H1 (cell line): ENCODE measurements at regions not wholly inside any gene's neighbourhood (a gene's known extent, or its start where the extent isn't known, plus 50 kb on each side); places are given as distances from the start of the nearest gene placed in this dataset.

ENCODE experiments used
- CHD2 ChIP-seq: IDR thresholded peaks from 2 replicates; pipeline ENCODE4 v1.6.1; 2012; ENCODE audit warnings: low read length, improper control_type of control experiment
- MAFK ChIP-seq: IDR thresholded peaks from 2 replicates; pipeline ENCODE4 v1.6.1; 2012; ENCODE audit warnings: low read depth, mild to moderate bottlenecking, improper control_type of control experiment, low read length
- SIRT6 ChIP-seq: IDR thresholded peaks from one replicate; pipeline ENCODE4 v1.7.1; 2012; ENCODE audit warnings: low read length, inconsistent platforms
- SP2 ChIP-seq: IDR thresholded peaks from 2 replicates; pipeline ENCODE4 v1.6.1; 2012; ENCODE audit warnings: mild to moderate bottlenecking, low read length, inconsistent platforms
- TAF7 ChIP-seq: optimal IDR thresholded peaks from 2 replicates; pipeline ENCODE3; 2011; ENCODE audit warnings: low read depth, mild to moderate bottlenecking, inconsistent platforms, low read length, moderate library complexity, borderline replicate concordance
- TF ChIP-seq, protein P1 (sequence below): fragments of 300-600 bp; sonication (generic); IDR thresholded peaks from 2 replicates; pipeline ENCODE4 v1.7.1; 2012; ENCODE audit warnings: low read length, moderate library complexity, mild to moderate bottlenecking, inconsistent platforms; ENCODE audit not compliant: insufficient replicate concordance
- TF ChIP-seq, protein P2 (sequence below): IDR thresholded peaks from 2 replicates; pipeline ENCODE4 v1.6.1; 2011; ENCODE audit warnings: low read length, improper control_type of control experiment

DNA sequence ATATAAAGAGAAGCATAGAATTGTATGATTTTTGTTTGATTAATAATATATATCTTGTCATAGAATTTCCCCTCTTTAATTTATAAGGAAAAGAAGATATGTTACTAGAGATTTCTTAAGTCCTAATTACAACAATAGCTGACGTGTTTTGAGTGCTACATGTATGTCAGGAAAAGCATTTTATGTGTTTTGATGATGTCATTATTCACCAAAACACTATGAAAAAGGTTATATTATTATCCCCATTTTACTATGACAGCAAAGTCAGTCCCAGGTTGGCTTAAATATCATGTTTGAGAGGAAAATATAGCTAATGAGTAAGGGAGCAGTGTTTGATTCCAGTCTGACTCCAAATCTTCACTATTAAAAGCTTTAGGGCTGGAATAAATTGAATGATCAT, 428.4 kb upstream of the GOLIM4 start (continued):
- TF ChIP-seq, protein P1, sequence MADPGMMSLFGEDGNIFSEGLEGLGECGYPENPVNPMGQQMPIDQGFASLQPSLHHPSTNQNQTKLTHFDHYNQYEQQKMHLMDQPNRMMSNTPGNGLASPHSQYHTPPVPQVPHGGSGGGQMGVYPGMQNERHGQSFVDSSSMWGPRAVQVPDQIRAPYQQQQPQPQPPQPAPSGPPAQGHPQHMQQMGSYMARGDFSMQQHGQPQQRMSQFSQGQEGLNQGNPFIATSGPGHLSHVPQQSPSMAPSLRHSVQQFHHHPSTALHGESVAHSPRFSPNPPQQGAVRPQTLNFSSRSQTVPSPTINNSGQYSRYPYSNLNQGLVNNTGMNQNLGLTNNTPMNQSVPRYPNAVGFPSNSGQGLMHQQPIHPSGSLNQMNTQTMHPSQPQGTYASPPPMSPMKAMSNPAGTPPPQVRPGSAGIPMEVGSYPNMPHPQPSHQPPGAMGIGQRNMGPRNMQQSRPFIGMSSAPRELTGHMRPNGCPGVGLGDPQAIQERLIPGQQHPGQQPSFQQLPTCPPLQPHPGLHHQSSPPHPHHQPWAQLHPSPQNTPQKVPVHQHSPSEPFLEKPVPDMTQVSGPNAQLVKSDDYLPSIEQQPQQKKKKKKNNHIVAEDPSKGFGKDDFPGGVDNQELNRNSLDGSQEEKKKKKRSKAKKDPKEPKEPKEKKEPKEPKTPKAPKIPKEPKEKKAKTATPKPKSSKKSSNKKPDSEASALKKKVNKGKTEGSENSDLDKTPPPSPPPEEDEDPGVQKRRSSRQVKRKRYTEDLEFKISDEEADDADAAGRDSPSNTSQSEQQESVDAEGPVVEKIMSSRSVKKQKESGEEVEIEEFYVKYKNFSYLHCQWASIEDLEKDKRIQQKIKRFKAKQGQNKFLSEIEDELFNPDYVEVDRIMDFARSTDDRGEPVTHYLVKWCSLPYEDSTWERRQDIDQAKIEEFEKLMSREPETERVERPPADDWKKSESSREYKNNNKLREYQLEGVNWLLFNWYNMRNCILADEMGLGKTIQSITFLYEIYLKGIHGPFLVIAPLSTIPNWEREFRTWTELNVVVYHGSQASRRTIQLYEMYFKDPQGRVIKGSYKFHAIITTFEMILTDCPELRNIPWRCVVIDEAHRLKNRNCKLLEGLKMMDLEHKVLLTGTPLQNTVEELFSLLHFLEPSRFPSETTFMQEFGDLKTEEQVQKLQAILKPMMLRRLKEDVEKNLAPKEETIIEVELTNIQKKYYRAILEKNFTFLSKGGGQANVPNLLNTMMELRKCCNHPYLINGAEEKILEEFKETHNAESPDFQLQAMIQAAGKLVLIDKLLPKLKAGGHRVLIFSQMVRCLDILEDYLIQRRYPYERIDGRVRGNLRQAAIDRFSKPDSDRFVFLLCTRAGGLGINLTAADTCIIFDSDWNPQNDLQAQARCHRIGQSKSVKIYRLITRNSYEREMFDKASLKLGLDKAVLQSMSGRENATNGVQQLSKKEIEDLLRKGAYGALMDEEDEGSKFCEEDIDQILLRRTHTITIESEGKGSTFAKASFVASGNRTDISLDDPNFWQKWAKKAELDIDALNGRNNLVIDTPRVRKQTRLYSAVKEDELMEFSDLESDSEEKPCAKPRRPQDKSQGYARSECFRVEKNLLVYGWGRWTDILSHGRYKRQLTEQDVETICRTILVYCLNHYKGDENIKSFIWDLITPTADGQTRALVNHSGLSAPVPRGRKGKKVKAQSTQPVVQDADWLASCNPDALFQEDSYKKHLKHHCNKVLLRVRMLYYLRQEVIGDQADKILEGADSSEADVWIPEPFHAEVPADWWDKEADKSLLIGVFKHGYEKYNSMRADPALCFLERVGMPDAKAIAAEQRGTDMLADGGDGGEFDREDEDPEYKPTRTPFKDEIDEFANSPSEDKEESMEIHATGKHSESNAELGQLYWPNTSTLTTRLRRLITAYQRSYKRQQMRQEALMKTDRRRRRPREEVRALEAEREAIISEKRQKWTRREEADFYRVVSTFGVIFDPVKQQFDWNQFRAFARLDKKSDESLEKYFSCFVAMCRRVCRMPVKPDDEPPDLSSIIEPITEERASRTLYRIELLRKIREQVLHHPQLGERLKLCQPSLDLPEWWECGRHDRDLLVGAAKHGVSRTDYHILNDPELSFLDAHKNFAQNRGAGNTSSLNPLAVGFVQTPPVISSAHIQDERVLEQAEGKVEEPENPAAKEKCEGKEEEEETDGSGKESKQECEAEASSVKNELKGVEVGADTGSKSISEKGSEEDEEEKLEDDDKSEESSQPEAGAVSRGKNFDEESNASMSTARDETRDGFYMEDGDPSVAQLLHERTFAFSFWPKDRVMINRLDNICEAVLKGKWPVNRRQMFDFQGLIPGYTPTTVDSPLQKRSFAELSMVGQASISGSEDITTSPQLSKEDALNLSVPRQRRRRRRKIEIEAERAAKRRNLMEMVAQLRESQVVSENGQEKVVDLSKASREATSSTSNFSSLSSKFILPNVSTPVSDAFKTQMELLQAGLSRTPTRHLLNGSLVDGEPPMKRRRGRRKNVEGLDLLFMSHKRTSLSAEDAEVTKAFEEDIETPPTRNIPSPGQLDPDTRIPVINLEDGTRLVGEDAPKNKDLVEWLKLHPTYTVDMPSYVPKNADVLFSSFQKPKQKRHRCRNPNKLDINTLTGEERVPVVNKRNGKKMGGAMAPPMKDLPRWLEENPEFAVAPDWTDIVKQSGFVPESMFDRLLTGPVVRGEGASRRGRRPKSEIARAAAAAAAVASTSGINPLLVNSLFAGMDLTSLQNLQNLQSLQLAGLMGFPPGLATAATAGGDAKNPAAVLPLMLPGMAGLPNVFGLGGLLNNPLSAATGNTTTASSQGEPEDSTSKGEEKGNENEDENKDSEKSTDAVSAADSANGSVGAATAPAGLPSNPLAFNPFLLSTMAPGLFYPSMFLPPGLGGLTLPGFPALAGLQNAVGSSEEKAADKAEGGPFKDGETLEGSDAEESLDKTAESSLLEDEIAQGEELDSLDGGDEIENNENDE, result no peak
- TF ChIP-seq CHD2 (no peak), SIRT6 (no peak), TAF7 (no peak), SP2 (no peak), MAFK (no peak)
- TF ChIP-seq, protein P2, sequence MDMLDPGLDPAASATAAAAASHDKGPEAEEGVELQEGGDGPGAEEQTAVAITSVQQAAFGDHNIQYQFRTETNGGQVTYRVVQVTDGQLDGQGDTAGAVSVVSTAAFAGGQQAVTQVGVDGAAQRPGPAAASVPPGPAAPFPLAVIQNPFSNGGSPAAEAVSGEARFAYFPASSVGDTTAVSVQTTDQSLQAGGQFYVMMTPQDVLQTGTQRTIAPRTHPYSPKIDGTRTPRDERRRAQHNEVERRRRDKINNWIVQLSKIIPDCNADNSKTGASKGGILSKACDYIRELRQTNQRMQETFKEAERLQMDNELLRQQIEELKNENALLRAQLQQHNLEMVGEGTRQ, result no peak
- TF ChIP-seq, all 59 proteins: peak for 0
